ENCODE measurements at regions not wholly inside any gene's neighbourhood (a gene's known extent, or its start where the extent isn't known, plus 50 kb on each side); places are given as distances from the start of the nearest gene placed in this dataset.

GRCh38 chr10:91103384-91104192 is 116.9 kb upstream of the PCGF5 start:
- TF ChIP-seq POLR2A (IDR thresholded peaks at IDR 0.05; ENCODE audit: low read length) (no peak), GATA1 (IDR thresholded peaks at IDR 0.05; ENCODE audit: low read depth, low read length) (no peak)

Data from erythroblast (primary cell).